IPS DF 4.7 (cell line): ENCODE measurements at regions not wholly inside any gene's neighbourhood (a gene's known extent, or its start where the extent isn't known, plus 50 kb on each side); places are given as distances from the start of the nearest gene placed in this dataset.

ENCODE experiments used
- DNase-seq: peaks from one replicate; pipeline ENCODE4 v3.0.0-alpha.2; 2013; ENCODE audit warnings: low spot score; ENCODE audit errors: extremely low read depth

- DNase-seq: peak; percentile 7
Observed at GRCh38 chr6:62479697-62480220, 193.7 kb upstream of the KHDRBS2 start.

- no peak for DNase-seq
Observed at GRCh38 chr6:62474793-62475192, 188.8 kb upstream of the KHDRBS2 start.

- DNase-seq: no peak
Observed at GRCh38 chr6:62466607-62467006, 180.6 kb upstream of the KHDRBS2 start.

GRCh38 chr6:62465206-62465605 lies 179.2 kb upstream of the KHDRBS2 start:
- DNase-seq: no peak

GRCh38 chr6:62452586-62452985 lies 166.6 kb upstream of the KHDRBS2 start:
- DNase-seq: no peak

GRCh38 chr6:62446647-62447316 lies 160.8 kb upstream of the KHDRBS2 start:
- DNase-seq: no peak

GRCh38 chr6:62445521-62445920 lies 159.5 kb upstream of the KHDRBS2 start:
- DNase-seq: no peak

GRCh38 chr6:62441182-62441581 lies 155.2 kb upstream of the KHDRBS2 start:
- no peak for DNase-seq

GRCh38 chr6:62429781-62430180 lies 143.8 kb upstream of the KHDRBS2 start:
- no peak for DNase-seq

GRCh38 chr6:62400521-62401259 lies 114.7 kb upstream of the KHDRBS2 start:
- DNase-seq: no peak

GRCh38 chr6:62393608-62394007 lies 107.6 kb upstream of the KHDRBS2 start:
- DNase-seq: peak; percentile 33

GRCh38 chr6:62392291-62392690 lies 106.3 kb upstream of the KHDRBS2 start:
- DNase-seq: no peak

- DNase-seq: no peak
Observed at GRCh38 chr6:62391358-62391757, 105.3 kb upstream of the KHDRBS2 start.

GRCh38 chr6:62390401-62390800 lies 104.4 kb upstream of the KHDRBS2 start:
- DNase-seq: no peak

- DNase-seq: no peak
Observed at GRCh38 chr6:62371453-62372210, 85.6 kb upstream of the KHDRBS2 start.

- no peak for DNase-seq
Observed at GRCh38 chr6:62367601-62368000, 81.6 kb upstream of the KHDRBS2 start.

GRCh38 chr6:62362097-62362496 lies 76.1 kb upstream of the KHDRBS2 start:
- no peak for DNase-seq

GRCh38 chr6:62357835-62358234 lies 71.8 kb upstream of the KHDRBS2 start:
- no peak for DNase-seq

- no peak for DNase-seq
Observed at GRCh38 chr6:62354261-62354660, 68.2 kb upstream of the KHDRBS2 start.

- no peak for DNase-seq
Observed at GRCh38 chr6:62345962-62346689, 60.1 kb upstream of the KHDRBS2 start.

GRCh38 chr6:62345446-62345845 lies 59.4 kb upstream of the KHDRBS2 start:
- DNase-seq: no peak
